OCI-M2 (cell line): ENCODE measurements at regions not wholly inside any gene's neighbourhood (a gene's known extent, or its start where the extent isn't known, plus 50 kb on each side); places are given as distances from the start of the nearest gene placed in this dataset.
"Not testable (repeated sequence)": the region's sequence is repeated elsewhere in the genome, so short reads cannot be mapped to it uniquely, and the experiment has no call there.

Experiments used
- DNase-seq: peaks from one replicate; lab custom pipeline; 2025; ENCODE audit not compliant: unreplicated experiment; lab: John Stamatoyannopoulos, UW

- DNase-seq = no peak
These were observed 1081.9 kb downstream of the FAT4 start for GRCh38 chr4:126396703-126397102.

GRCh38 chr4:126404549-126404948 is 1089.8 kb downstream of the FAT4 start:
- no peak for DNase-seq

- no peak for DNase-seq
These were observed 1090.7 kb downstream of the FAT4 start for GRCh38 chr4:126405369-126405982.

- no peak for DNase-seq
These were observed 1095.0 kb downstream of the FAT4 start for GRCh38 chr4:126409746-126410145.

- DNase-seq = no peak
These were observed 1096.3 kb downstream of the FAT4 start for GRCh38 chr4:126411047-126411446.

- DNase-seq = not testable (repeated sequence)
These were observed 1097.6 kb downstream of the FAT4 start for GRCh38 chr4:126412310-126412709.

GRCh38 chr4:126414741-126415140 is 1100.0 kb downstream of the FAT4 start:
- no peak for DNase-seq

GRCh38 chr4:126419266-126419665 is 1104.5 kb downstream of the FAT4 start:
- no peak for DNase-seq

- no peak for DNase-seq
These were observed 1113.1 kb downstream of the FAT4 start for GRCh38 chr4:126427853-126428252.

- no peak for DNase-seq
These were observed 1116.3 kb downstream of the FAT4 start for GRCh38 chr4:126431049-126431448.

- no peak for DNase-seq
These were observed 1120.7 kb downstream of the FAT4 start for GRCh38 chr4:126435491-126435890.

GRCh38 chr4:126440297-126440696 is 1125.5 kb downstream of the FAT4 start:
- DNase-seq = no peak

GRCh38 chr4:126441173-126442035 is 1126.6 kb downstream of the FAT4 start:
- no peak for DNase-seq

- DNase-seq = no peak
These were observed 1130.8 kb downstream of the FAT4 start for GRCh38 chr4:126445596-126445995.

GRCh38 chr4:126446917-126447316 is 1132.2 kb downstream of the FAT4 start:
- DNase-seq = no peak

- no peak for DNase-seq
These were observed 1133.5 kb downstream of the FAT4 start for GRCh38 chr4:126448086-126448845.

- no peak for DNase-seq
These were observed 1136.6 kb downstream of the FAT4 start for GRCh38 chr4:126451237-126451873.

- no peak for DNase-seq
These were observed 1141.1 kb downstream of the FAT4 start for GRCh38 chr4:126455865-126456264.

- no peak for DNase-seq
These were observed 1144.2 kb downstream of the FAT4 start for GRCh38 chr4:126458993-126459392.

GRCh38 chr4:126465341-126465740 is 1150.6 kb downstream of the FAT4 start:
- DNase-seq = no peak

- DNase-seq = no peak
These were observed 1152.1 kb downstream of the FAT4 start for GRCh38 chr4:126466848-126467247.
